ENCODE measurements at regions not wholly inside any gene's neighbourhood (a gene's known extent, or its start where the extent isn't known, plus 50 kb on each side); places are given as distances from the start of the nearest gene placed in this dataset.

- ChIA-PET CTCF (interaction anchor here (1.1 kb wide), 1 partner anchor 21 kb away, joined by 3 read pairs; no protein-coding TSS in a partner anchor), POLR2A (no interaction called here)
- TF ChIP-seq, protein P1, sequence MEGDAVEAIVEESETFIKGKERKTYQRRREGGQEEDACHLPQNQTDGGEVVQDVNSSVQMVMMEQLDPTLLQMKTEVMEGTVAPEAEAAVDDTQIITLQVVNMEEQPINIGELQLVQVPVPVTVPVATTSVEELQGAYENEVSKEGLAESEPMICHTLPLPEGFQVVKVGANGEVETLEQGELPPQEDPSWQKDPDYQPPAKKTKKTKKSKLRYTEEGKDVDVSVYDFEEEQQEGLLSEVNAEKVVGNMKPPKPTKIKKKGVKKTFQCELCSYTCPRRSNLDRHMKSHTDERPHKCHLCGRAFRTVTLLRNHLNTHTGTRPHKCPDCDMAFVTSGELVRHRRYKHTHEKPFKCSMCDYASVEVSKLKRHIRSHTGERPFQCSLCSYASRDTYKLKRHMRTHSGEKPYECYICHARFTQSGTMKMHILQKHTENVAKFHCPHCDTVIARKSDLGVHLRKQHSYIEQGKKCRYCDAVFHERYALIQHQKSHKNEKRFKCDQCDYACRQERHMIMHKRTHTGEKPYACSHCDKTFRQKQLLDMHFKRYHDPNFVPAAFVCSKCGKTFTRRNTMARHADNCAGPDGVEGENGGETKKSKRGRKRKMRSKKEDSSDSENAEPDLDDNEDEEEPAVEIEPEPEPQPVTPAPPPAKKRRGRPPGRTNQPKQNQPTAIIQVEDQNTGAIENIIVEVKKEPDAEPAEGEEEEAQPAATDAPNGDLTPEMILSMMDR (IDR thresholded peaks at IDR 0.05; ENCODE audit: control extremely low read depth, extremely low read depth, low read depth, missing control alignments): no peak
- DNase-seq (ENCODE audit: extremely low spot score): no peak
These were observed 296.1 kb downstream of the CTH start for GRCh38 chr1:70707214-70707613.

GRCh38 chr1:70714149-70714548 lies 303.1 kb downstream of the CTH start:
- DNase-seq (ENCODE audit: extremely low spot score): no peak
- ChIA-PET POLR2A (no interaction called here), CTCF (interaction anchor here (1.5 kb wide), 1 partner anchor 28 kb away, joined by 4 read pairs; no protein-coding TSS in a partner anchor)
- TF ChIP-seq, protein P1 (IDR thresholded peaks at IDR 0.05; ENCODE audit: control extremely low read depth, extremely low read depth, low read depth, missing control alignments): no peak

- no peak for DNase-seq (ENCODE audit: extremely low spot score)
- TF ChIP-seq, protein P1 (IDR thresholded peaks at IDR 0.05; ENCODE audit: control extremely low read depth, extremely low read depth, low read depth, missing control alignments): no peak
- POLR2A ChIA-PET: no interaction called here
- CTCF ChIA-PET: no interaction called here
These were observed 306.1 kb downstream of the CTH start for GRCh38 chr1:70717211-70717610.

GRCh38 chr1:70717656-70718055 lies 306.6 kb downstream of the CTH start:
- ChIA-PET CTCF (no interaction called here), POLR2A (no interaction called here)
- DNase-seq (ENCODE audit: extremely low spot score): no peak
- TF ChIP-seq, protein P1 (IDR thresholded peaks at IDR 0.05; ENCODE audit: control extremely low read depth, extremely low read depth, low read depth, missing control alignments): no peak

GRCh38 chr1:70718086-70718630 lies 307.1 kb downstream of the CTH start:
- ChIA-PET POLR2A (no interaction called here), CTCF (no interaction called here)
- TF ChIP-seq, protein P1 (IDR thresholded peaks at IDR 0.05; ENCODE audit: control extremely low read depth, extremely low read depth, low read depth, missing control alignments): no peak
- no peak for DNase-seq (ENCODE audit: extremely low spot score)

DNA sequence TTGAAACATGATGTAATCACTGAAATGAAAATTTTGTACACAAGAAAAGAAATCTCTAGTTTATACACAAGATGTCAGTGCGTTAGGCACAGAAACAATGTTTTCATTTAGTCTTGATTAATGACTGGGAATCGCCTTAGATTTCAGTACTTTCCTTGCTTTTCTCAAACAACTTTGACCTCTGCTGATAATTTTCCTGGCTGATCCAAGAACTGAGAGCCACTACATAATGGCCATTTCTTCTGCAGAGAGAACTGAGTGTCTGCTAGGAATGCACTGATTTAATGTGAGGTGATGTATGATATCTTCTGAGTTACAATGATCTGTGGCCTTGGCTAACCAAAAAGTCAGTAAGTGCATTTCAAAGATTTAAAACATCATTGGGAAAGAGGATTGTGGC lies 308.1 kb downstream of the CTH start:
- ChIA-PET CTCF (no interaction called here), POLR2A (no interaction called here)
- TF ChIP-seq, protein P1 (IDR thresholded peaks at IDR 0.05; ENCODE audit: control extremely low read depth, extremely low read depth, low read depth, missing control alignments): no peak
- DNase-seq (ENCODE audit: extremely low spot score): no peak

DNA sequence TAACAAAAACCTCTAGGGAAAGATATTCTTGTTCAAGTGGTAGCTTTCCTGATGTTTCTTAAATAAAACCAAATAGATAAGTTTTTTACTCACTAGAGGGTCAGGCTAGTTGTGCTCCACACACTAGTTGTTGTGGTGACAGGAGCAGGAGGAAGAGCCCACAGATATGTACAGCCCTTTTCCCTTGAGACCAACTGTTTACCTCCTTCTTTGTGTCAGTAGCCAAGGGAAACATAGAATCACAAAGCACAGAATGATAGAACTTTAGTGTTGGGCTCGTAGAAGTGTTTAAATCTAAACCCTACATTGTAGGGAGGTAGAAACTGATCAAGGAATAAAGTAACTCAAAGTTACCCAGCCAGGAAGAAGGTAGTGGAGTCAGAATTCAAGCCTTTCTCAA lies 309.0 kb downstream of the CTH start:
- CTCF ChIA-PET: no interaction called here
- DNase-seq (ENCODE audit: extremely low spot score): no peak
- TF ChIP-seq, protein P1 (IDR thresholded peaks at IDR 0.05; ENCODE audit: control extremely low read depth, extremely low read depth, low read depth, missing control alignments): no peak
- POLR2A ChIA-PET: no interaction called here
